AG10803 (cell line): ENCODE measurements at regions not wholly inside any gene's neighbourhood (a gene's known extent, or its start where the extent isn't known, plus 50 kb on each side); places are given as distances from the start of the nearest gene placed in this dataset.
"Not testable (repeated sequence)": the region's sequence is repeated elsewhere in the genome, so short reads cannot be mapped to it uniquely, and the experiment has no call there.

ENCODE experiments used
- DNase-seq: peaks from one replicate; pipeline ENCODE4 v3.0.0; 2010; ENCODE audit warnings: low read depth
- H3K4me3 ChIP-seq: 2 replicates; pipeline ENCODE4 v1.5.1; 2011; ENCODE audit warnings: mild to moderate bottlenecking, low read length, control low read depth
- TF ChIP-seq, protein P1 (sequence below): conservative IDR thresholded peaks from 2 replicates; pipeline ENCODE4 v1.5.1; 2011; ENCODE audit warnings: mild to moderate bottlenecking, low read length, control low read depth, inconsistent platforms

DNA sequence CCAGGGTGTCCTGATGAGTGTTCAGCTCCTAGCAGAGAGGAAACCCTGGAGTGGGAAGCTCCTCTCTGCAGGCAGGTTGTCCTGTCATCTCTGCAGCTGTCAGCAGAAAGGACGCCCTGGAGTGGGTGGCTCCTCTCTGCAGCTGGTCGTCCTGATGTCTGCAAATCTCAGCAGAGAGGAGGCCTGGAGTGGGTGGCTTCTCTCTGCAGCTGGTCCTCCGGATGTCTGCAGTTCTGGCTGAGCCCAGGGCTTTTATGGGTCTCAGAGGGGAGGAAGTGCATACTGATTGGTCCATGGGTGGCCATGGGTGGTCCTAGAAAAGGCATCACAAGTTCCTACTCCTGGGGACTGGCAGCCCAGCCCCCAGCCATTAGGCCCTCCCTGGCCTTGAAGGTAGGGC lies 102.6 kb upstream of the BNIP2 start:
- H3K4me3 ChIP-seq: no peak overlapping the region
- TF ChIP-seq, protein P1, sequence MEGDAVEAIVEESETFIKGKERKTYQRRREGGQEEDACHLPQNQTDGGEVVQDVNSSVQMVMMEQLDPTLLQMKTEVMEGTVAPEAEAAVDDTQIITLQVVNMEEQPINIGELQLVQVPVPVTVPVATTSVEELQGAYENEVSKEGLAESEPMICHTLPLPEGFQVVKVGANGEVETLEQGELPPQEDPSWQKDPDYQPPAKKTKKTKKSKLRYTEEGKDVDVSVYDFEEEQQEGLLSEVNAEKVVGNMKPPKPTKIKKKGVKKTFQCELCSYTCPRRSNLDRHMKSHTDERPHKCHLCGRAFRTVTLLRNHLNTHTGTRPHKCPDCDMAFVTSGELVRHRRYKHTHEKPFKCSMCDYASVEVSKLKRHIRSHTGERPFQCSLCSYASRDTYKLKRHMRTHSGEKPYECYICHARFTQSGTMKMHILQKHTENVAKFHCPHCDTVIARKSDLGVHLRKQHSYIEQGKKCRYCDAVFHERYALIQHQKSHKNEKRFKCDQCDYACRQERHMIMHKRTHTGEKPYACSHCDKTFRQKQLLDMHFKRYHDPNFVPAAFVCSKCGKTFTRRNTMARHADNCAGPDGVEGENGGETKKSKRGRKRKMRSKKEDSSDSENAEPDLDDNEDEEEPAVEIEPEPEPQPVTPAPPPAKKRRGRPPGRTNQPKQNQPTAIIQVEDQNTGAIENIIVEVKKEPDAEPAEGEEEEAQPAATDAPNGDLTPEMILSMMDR: no peak
- no peak for DNase-seq

DNA sequence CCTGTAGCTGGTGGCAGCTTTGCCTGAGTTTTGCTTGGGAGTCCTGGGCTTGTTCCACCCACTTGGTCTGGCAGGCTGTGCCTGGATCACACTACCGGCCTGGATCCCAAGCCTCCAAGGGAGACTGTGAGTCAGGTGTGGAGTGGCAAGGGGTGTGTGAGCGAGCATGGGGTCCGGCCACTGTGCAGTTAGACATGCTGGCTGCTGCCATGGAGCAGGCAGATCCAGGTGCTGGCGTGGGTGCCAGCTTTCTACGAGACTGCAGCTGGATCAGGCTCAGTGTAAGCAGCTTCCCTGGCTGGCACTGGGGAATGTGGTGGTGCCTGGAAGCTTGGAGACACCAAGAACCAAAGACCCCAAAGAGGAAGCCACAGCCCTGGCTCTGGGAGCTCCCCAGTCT lies 102.0 kb upstream of the BNIP2 start:
- no peak for DNase-seq
- TF ChIP-seq, protein P1: no peak
- no peak overlapping the region for H3K4me3 ChIP-seq

DNA sequence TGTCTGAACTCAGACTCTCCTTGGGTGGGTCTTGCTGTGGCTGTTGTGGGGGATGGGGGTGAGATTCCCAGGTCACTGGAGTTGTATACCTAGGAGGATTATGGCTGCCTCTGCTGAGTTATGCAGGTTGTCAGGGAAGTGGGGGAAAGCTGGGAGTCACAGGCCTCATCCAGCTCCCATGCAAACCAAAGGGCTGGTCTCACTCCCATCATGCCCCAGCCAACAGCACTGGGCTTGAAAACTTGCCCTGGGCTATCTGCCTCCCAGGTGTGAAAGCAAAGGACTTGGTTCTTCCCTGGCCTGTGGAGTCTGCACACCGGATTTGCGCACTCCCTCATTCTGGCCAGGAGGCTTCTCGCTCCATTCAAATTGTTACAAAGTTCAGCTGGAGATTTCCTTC lies 97.3 kb upstream of the BNIP2 start:
- DNase-seq, H3K4me3 ChIP-seq: not testable (repeated sequence)

DNA sequence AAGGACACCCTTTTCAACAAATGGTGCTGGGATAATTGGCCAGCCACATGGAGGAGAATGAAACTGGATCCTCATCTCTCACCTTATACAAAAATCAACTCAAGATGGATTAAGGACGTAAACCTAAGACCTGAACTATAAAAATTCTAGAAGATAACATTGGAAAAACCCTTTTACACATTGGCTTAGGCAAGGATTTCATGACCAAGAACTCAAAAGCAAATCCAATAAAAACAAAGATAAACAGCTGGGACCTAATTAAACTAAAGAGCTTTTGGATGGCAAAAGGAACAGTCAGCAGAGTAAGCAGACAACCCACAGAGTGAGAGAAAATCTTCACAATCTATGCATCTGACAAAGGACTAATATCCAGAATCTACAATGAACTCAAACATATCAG lies 96.9 kb upstream of the BNIP2 start:
- DNase-seq: not testable (repeated sequence)

DNA sequence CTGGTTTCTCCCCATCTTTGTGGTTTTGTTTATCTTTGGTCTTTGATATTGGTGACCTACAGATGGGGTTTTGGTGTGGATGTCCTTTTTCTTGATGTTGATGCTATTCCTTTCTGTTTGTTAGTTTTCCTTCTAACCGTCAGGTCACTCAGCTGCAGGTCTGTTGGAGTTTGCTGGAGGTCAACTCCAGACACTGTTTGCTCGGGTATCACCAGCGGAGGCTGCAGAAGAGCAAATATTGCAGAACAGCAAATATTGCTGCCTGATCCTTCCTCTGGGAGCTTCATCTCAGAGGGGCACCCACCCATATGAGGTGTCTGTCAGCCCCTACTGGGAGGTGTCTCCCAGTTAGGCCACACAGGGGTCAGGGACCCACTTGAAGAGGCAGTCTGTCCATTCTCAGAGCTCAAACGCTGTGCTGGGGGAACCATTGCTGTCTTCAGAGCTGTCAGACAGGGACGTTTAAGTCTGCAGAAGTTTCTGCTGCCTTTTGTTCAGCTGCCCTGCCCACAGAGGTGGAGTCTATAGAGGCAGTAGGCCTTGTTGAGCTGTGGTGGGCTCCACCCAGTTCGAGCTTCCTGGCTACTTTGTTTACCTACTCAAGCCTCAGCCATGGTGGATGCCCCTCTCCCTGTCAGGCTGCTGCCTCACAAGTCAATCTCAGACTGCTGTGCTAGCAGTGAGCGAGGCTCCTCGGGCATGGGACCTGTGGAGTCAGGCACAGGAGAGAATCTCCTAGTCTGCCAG lies 94.8 kb upstream of the BNIP2 start:
- not testable (repeated sequence) for H3K4me3 ChIP-seq, DNase-seq

More for the DNA sequence above, 96.9 kb upstream of the BNIP2 start:
- H3K4me3 ChIP-seq: not testable (repeated sequence)

DNA sequence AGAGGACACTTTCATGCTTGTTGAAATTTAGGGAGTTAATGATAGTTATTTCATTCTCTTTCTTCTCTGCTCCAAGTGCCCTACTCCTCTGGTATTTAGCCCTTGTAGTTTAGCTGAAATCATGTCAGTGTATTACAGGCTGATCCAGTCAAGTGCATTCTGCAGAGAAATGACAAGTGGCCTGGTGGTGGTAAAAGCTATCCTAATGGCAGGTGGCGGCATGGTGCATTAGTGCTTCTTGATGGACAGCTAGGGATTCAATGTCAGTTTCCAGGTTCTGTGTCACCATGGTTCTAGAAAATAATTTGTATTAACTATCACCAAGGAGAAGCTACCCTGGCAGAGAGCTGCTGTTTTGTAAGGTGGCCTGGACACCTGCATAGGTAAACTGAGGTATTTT lies 90.0 kb upstream of the BNIP2 start:
- H3K4me3 ChIP-seq: no peak overlapping the region
- TF ChIP-seq, protein P1: no peak
- no peak for DNase-seq

DNA sequence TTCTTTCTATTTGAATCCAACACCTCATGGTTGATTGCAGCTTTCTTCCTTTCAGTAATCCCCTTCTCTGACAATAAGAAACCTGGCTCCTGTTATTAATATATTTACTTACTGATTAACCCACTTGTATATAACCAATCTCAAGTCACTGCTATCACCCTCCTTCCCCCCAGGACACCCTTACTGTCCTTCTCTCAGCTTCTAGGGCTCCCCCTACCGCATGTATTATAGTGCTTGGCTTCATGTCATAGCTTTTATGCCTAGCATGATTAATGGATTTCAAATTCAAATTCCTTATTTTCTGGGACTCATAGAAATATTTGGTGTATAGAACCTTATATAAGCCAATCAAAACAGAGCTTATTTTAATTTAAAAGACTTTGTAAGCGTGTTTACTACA lies 75.7 kb upstream of the BNIP2 start:
- H3K4me3 ChIP-seq: no peak overlapping the region
- no peak for DNase-seq
- TF ChIP-seq, protein P1: no peak; the same call in 1 of the 2 replicates

DNA sequence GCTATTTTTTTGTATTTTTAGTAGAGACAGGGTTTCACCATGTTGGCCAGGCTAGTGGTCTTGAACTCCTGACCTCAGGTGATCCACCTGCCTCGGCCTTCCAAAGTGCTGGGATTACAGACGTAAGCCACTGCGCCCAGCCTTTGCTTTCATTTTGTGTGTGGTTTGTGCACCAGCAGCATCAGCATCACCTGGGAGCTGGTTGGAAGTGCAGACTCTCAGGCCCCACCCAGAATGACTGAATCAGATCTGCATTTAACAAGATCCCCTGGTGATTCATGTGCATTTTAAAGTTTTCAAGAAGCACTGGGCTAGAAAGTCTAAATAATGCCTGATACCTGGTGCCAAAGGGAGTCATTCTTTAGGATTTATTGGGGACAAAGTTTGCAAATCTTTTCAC lies 73.4 kb upstream of the BNIP2 start:
- H3K4me3 ChIP-seq: no peak overlapping the region
- TF ChIP-seq, protein P1: no peak
- DNase-seq: no peak

DNA sequence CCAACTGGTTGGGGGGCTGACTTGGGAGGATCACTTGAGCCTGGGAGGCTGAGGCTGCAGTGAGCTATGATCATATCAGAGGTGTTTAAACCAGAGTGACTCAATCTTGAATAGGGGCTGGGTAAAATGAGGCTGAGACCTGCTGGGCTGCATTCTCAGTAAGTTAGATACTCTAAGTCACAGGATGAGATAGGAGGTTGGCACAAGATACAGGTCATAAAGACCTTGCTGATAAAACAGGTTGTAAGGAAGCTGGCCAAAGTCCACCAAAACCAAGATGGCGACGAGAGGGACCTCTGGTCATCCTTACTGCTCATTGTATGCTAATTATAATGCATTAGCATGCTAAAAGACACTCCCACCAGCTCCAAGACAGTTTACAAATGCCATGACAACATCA lies 71.1 kb upstream of the BNIP2 start:
- not testable (repeated sequence) for H3K4me3 ChIP-seq, DNase-seq
